Keratinocyte (primary cell): ENCODE measurements at regions not wholly inside any gene's neighbourhood (a gene's known extent, or its start where the extent isn't known, plus 50 kb on each side); places are given as distances from the start of the nearest gene placed in this dataset.

Experiments used
- DNase-seq: peaks from one replicate; pipeline ENCODE4 v3.0.0-alpha.2; 2011; ENCODE audit warnings: low read depth, missing footprints, low spot score
- FAIRE-seq: peaks from 2 replicates; lab custom pipeline; 2011; peaks lifted over from hg19 to GRCh38; lab: Jason Lieb, UNC
- H2AFZ ChIP-seq: 2 replicates; pipeline ENCODE4 v1.6.0; 2012; ENCODE audit warnings: low read length, control low read depth, inconsistent platforms; ENCODE audit not compliant: control insufficient read depth
- H3K27ac ChIP-seq: 2 replicates; pipeline ENCODE4 v1.5.1; 2011; ENCODE audit warnings: low read length; ENCODE audit not compliant: control insufficient read depth, insufficient read depth
- H3K27me3 ChIP-seq: 3 replicates; pipeline ENCODE4 v1.6.0; 2011; ENCODE audit warnings: low read length; ENCODE audit not compliant: control insufficient read depth, insufficient read depth; ENCODE audit errors: extremely low read depth
- H3K36me3 ChIP-seq, 2 experiments: 2 replicates in 1 of 2; 3 replicates in 1 of 2; pipeline ENCODE4 v1.5.1; 2011; ENCODE audit warnings: low read length in 2 of 2, mild to moderate bottlenecking in 1 of 2; ENCODE audit not compliant: control insufficient read depth in 2 of 2, insufficient read depth in 2 of 2; ENCODE audit errors: extremely low read depth in 1 of 2
- H3K4me1 ChIP-seq: 3 replicates; pipeline ENCODE4 v1.5.1; 2011; ENCODE audit warnings: low read length; ENCODE audit not compliant: control insufficient read depth, insufficient read depth; ENCODE audit errors: extremely low read depth
- H3K4me2 ChIP-seq: 3 replicates; pipeline ENCODE4 v1.6.0; 2011; ENCODE audit warnings: low read depth, low read length; ENCODE audit not compliant: control insufficient read depth, insufficient read depth; ENCODE audit errors: extremely low read depth
- H3K4me3 ChIP-seq, 3 experiments: fragments of 200-600 bp in 1 of 3; sonication (generic) in 1 of 3; 2 replicates in 2 of 3; 3 replicates in 1 of 3; pipeline ENCODE4 v1.5.1; 2011 to 2016; ENCODE audit warnings: low read length in 3 of 3, mild to moderate bottlenecking in 3 of 3, control low read depth in 2 of 3, inconsistent platforms in 1 of 3, low read depth in 1 of 3, mixed read lengths in 1 of 3, mixed run types in 1 of 3, moderate library complexity in 1 of 3; ENCODE audit not compliant: control insufficient read depth in 2 of 3, insufficient read depth in 2 of 3; ENCODE audit errors: extremely low read depth in 1 of 3
- H3K79me2 ChIP-seq: 2 replicates; pipeline ENCODE4 v1.6.0; 2012; ENCODE audit warnings: low read length; ENCODE audit not compliant: control insufficient read depth, insufficient read depth
- H3K9ac ChIP-seq: 3 replicates; pipeline ENCODE4 v1.6.0; 2011; ENCODE audit warnings: low read length; ENCODE audit not compliant: control insufficient read depth, insufficient read depth; ENCODE audit errors: extremely low read depth
- H3K9me1 ChIP-seq: 3 replicates; pipeline ENCODE4 v1.6.0; 2011; ENCODE audit warnings: low read length; ENCODE audit not compliant: control insufficient read depth, insufficient read depth; ENCODE audit errors: extremely low read depth
- H3K9me3 ChIP-seq: 2 replicates; pipeline ENCODE4 v1.5.1; 2012; ENCODE audit warnings: low read depth, low read length; ENCODE audit not compliant: control insufficient read depth
- H4K20me1 ChIP-seq: 3 replicates; pipeline ENCODE4 v1.6.0; 2011; ENCODE audit warnings: low read length; ENCODE audit not compliant: control insufficient read depth, insufficient read depth; ENCODE audit errors: extremely low read depth
- EZH2 ChIP-seq: IDR thresholded peaks from one replicate; pipeline ENCODE4 v1.6.1; 2012; ENCODE audit warnings: inconsistent platforms, mild to moderate bottlenecking, low read length, moderate library complexity
- dilution Hi-C: fragments of 300-500 bp; cut with MboI; formaldehyde crosslinking; loops from one replicate; pipeline ENCODE4 v1.7.0; 2020; ENCODE audit warnings: low sequenced_read_pairs; ENCODE audit not compliant: extremely low pct_ligation_motif_present
- TF ChIP-seq, protein P1 (sequence below), 3 experiments: IDR thresholded peaks in 1 of 3; conservative IDR thresholded peaks in 1 of 3; optimal IDR thresholded peaks in 1 of 3; 2 replicates in 2 of 3; 3 replicates in 1 of 3; pipeline versions ENCODE3 to v1.5.1; 2011; ENCODE audit warnings: low read length in 3 of 3, mild to moderate bottlenecking in 3 of 3, moderate library complexity in 2 of 3, control low read depth in 1 of 3, inconsistent platforms in 1 of 3; ENCODE audit not compliant: insufficient read depth in 2 of 3; ENCODE audit errors: extremely low read depth in 1 of 3

DNA sequence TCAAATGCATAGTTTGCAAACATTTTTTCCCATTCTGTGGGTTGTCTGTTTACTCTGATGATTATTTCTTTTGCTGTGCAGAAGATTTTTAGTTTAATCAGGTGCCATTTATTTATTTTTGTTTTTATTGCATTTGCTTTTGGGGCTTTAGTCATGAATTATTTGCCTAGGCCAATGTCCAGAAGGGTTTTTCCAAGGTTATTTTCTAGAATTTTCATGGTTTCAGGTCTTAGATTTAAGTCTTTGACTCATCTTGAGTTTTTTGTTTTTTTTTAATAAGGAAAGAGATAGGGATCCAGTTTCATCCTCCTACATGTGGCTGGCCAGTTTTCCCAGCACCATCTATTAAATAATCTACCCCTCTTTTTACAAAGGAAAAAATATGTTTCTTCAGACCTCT lies 57.2 kb upstream of the TMEM260 start:
- no peaks in the 10 kb centered on the region for H3K27me3 ChIP-seq
- no peaks in the 10 kb centered on the region for H3K9me3 ChIP-seq
- dilution Hi-C loops, result no loop called here
- TF ChIP-seq, protein P1, sequence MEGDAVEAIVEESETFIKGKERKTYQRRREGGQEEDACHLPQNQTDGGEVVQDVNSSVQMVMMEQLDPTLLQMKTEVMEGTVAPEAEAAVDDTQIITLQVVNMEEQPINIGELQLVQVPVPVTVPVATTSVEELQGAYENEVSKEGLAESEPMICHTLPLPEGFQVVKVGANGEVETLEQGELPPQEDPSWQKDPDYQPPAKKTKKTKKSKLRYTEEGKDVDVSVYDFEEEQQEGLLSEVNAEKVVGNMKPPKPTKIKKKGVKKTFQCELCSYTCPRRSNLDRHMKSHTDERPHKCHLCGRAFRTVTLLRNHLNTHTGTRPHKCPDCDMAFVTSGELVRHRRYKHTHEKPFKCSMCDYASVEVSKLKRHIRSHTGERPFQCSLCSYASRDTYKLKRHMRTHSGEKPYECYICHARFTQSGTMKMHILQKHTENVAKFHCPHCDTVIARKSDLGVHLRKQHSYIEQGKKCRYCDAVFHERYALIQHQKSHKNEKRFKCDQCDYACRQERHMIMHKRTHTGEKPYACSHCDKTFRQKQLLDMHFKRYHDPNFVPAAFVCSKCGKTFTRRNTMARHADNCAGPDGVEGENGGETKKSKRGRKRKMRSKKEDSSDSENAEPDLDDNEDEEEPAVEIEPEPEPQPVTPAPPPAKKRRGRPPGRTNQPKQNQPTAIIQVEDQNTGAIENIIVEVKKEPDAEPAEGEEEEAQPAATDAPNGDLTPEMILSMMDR (optimal IDR thresholded peaks at IDR 0.05 in 1 of 3, IDR thresholded peaks at IDR 0.05 in 1 of 3, conservative IDR thresholded peaks at IDR 0.05 in 1 of 3; ENCODE audit: extremely low read depth in 1 of 3, insufficient read depth in 2 of 3, low read length in 3 of 3), result no peak
- no peak for TF ChIP-seq EZH2
- H3K27ac ChIP-seq, result no peak overlapping the region
- H3K9ac ChIP-seq, result no peak overlapping the region
- DNase-seq (no peak), FAIRE-seq (no peak)
- no peak overlapping the region for H3K4me3 ChIP-seq
- no peaks in the 10 kb centered on the region for H3K4me1 ChIP-seq
- no peak overlapping the region for H3K4me2 ChIP-seq
- no peaks in the 10 kb centered on the region for H3K36me3 ChIP-seq
- no peaks in the 10 kb centered on the region for H3K9me1 ChIP-seq
- no peak overlapping the region for H2AFZ ChIP-seq
- no peaks in the 10 kb centered on the region for H4K20me1 ChIP-seq
- H3K79me2 ChIP-seq, result no peaks in the 10 kb centered on the region

DNA sequence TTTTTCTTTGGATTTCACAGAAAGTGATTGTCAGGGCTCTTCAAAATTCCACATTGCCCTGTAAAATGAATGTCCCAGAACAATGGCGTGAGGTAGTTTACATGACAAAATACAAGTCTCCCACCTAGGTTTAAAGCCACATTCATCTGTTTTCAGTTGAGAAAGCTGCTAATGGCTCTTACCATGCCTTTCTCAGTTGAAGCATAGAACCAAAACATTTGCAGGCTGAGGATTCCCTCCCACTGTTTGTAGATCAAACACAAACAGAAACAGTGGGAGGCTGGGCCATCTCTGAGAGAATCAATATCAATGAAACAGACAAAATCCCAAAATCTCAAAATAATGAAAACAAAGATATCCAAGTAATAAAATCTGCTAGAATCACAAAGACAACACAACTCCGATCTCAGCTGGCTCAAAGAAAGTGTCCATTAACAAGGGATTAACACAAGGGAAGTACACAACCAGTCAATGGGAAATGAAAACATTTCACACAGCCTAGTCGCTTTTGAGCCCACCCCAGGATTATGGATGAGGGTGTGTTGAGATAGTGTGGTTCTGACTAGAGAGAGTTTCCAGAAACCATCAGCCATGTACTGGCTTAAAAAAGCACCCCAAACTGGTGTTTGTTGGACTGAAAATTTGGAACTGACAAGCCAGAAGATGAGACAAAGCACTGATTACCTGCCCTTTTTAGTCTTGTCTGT lies 54.5 kb upstream of the TMEM260 start:
- no peak overlapping the region for H3K4me3 ChIP-seq
- H4K20me1 ChIP-seq, result no peaks in the 10 kb centered on the region
- dilution Hi-C loops, result no loop called here
- no peak overlapping the region for H2AFZ ChIP-seq
- no peaks in the 10 kb centered on the region for H3K9me3 ChIP-seq
- no peaks in the 10 kb centered on the region for H3K79me2 ChIP-seq
- no peak overlapping the region for H3K27ac ChIP-seq
- H3K9me1 ChIP-seq, result no peaks in the 10 kb centered on the region
- H3K27me3 ChIP-seq, result no peaks in the 10 kb centered on the region
- H3K36me3 ChIP-seq, result no peaks in the 10 kb centered on the region
- H3K9ac ChIP-seq, result no peak overlapping the region
- no peaks in the 10 kb centered on the region for H3K4me1 ChIP-seq
- FAIRE-seq (no peak), DNase-seq (no peak)
- TF ChIP-seq EZH2, result no peak
- H3K4me2 ChIP-seq, result no peak overlapping the region

DNA sequence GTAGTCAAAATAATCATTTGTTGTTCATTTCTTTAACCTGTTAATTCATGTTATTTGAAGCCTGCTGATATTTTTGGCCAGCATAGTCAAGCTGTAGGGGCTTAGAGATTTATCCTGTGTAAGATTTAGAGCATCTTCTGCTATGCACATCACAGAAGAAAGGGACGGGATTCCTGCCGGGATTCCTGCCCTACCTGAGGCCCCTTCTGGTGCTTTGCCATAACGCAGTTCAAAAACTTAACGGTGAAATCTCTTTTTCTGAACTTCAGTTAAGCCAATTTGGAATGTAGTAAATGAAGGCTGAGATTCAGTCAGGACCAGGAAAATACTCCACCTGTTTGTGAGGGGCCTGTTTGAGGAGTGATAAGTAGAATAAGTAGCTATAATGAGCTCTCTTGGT lies 50.7 kb upstream of the TMEM260 start:
- Histone ChIP-seq H3K4me1 (no peaks in the 10 kb centered on the region), H3K27ac (no peak overlapping the region), H3K9me1 (no peaks in the 10 kb centered on the region), H3K9ac (no peak overlapping the region), H3K27me3 (no peaks in the 10 kb centered on the region), H3K4me2 (no peak overlapping the region), H4K20me1 (no peaks in the 10 kb centered on the region), H3K9me3 (no peaks in the 10 kb centered on the region), H3K36me3 (no peaks in the 10 kb centered on the region), H3K4me3 (no peak overlapping the region), H3K79me2 (no peaks in the 10 kb centered on the region), H2AFZ (no peak overlapping the region)
- FAIRE-seq (no peak), DNase-seq (no peak)
- TF ChIP-seq, protein P1 (optimal IDR thresholded peaks at IDR 0.05 in 1 of 3, IDR thresholded peaks at IDR 0.05 in 1 of 3, conservative IDR thresholded peaks at IDR 0.05 in 1 of 3; ENCODE audit: extremely low read depth in 1 of 3, insufficient read depth in 2 of 3, low read length in 3 of 3), result no peak
- no peak for TF ChIP-seq EZH2
- dilution Hi-C loops, result no loop called here
